Osteoblast (primary cell): ENCODE measurements at regions not wholly inside any gene's neighbourhood (a gene's known extent, or its start where the extent isn't known, plus 50 kb on each side); places are given as distances from the start of the nearest gene placed in this dataset.

ENCODE experiments used
- DNase-seq: peaks from one replicate; pipeline ENCODE4 v3.0.0; 2011; ENCODE audit warnings: low spot score, mixed read lengths; ENCODE audit not compliant: insufficient read length; ENCODE audit errors: missing footprints
- H2AFZ ChIP-seq: 2 replicates; pipeline ENCODE4 v1.6.0; 2011; ENCODE audit warnings: mild to moderate bottlenecking, low read length
- H3K27ac ChIP-seq: 2 replicates; pipeline ENCODE4 v1.5.1; 2011; ENCODE audit warnings: mild to moderate bottlenecking, low read depth, low read length, moderate library complexity
- H3K27me3 ChIP-seq: 2 replicates; pipeline ENCODE4 v1.6.0; 2012; ENCODE audit warnings: mild to moderate bottlenecking, control low read depth, inconsistent platforms, low read length, moderate library complexity; ENCODE audit not compliant: insufficient read depth
- H3K36me3 ChIP-seq: 2 replicates; pipeline ENCODE4 v1.5.1; 2011; ENCODE audit warnings: mild to moderate bottlenecking, low read length, control low read depth, moderate library complexity; ENCODE audit not compliant: insufficient read depth
- H3K4me1 ChIP-seq: 2 replicates; pipeline ENCODE4 v1.5.1; 2011; ENCODE audit warnings: mild to moderate bottlenecking, low read length, control low read depth, moderate library complexity; ENCODE audit not compliant: insufficient read depth
- H3K4me2 ChIP-seq: 2 replicates; pipeline ENCODE4 v1.6.0; 2011; ENCODE audit warnings: mild to moderate bottlenecking, low read length; ENCODE audit not compliant: insufficient read depth
- H3K4me3 ChIP-seq: fragments of 200-600 bp; sonication (generic); 3 replicates; pipeline ENCODE4 v1.5.1; 2012; ENCODE audit warnings: mild to moderate bottlenecking, low read length, inconsistent platforms; ENCODE audit not compliant: insufficient read depth
- H3K79me2 ChIP-seq: 2 replicates; pipeline ENCODE4 v1.6.0; 2012; ENCODE audit warnings: mild to moderate bottlenecking, low read length, control low read depth, inconsistent platforms; ENCODE audit not compliant: insufficient read depth
- H3K9me3 ChIP-seq: 2 replicates; pipeline ENCODE4 v1.5.1; 2011; ENCODE audit warnings: low read depth, low read length, control low read depth
- H4K20me1 ChIP-seq: 2 replicates; pipeline ENCODE4 v1.6.0; 2012; ENCODE audit warnings: mild to moderate bottlenecking, low read length, control low read depth; ENCODE audit not compliant: insufficient read depth
- CTCF ChIP-seq: IDR thresholded peaks from 2 replicates; pipeline ENCODE4 v1.5.1; 2011; ENCODE audit warnings: mild to moderate bottlenecking, low read depth, low read length, moderate library complexity; ENCODE audit errors: extremely low read depth

- Histone ChIP-seq H3K36me3 (no peaks in the 10 kb centered on the region), H3K4me1 (no peaks in the 10 kb centered on the region), H3K9me3 (no peaks in the 10 kb centered on the region), H3K27ac (no peak overlapping the region), H2AFZ (no peak overlapping the region), H3K27me3 (no peaks in the 10 kb centered on the region), H3K4me3 (no peak overlapping the region), H3K79me2 (no peaks in the 10 kb centered on the region), H4K20me1 (no peaks in the 10 kb centered on the region), H3K4me2 (no peak overlapping the region)
- no peak for DNase-seq
- no peak for TF ChIP-seq CTCF
Measured at GRCh38 chr5:13403351-13403750, 541.1 kb downstream of the DNAH5 start.

- Histone ChIP-seq H2AFZ (no peak overlapping the region), H3K4me3 (no peak overlapping the region), H3K9me3 (no peaks in the 10 kb centered on the region), H3K4me2 (no peak overlapping the region), H4K20me1 (no peaks in the 10 kb centered on the region), H3K27me3 (no peaks in the 10 kb centered on the region), H3K4me1 (no peaks in the 10 kb centered on the region), H3K27ac (no peak overlapping the region), H3K36me3 (no peaks in the 10 kb centered on the region), H3K79me2 (no peaks in the 10 kb centered on the region)
- TF ChIP-seq CTCF: no peak
- no peak for DNase-seq
Measured at GRCh38 chr5:13385066-13385465, 559.4 kb downstream of the DNAH5 start.

- H3K4me3 ChIP-seq: no peak overlapping the region
- no peaks in the 10 kb centered on the region for H3K36me3 ChIP-seq
- no peak overlapping the region for H2AFZ ChIP-seq
- DNase-seq: no peak
- H3K4me1 ChIP-seq: no peaks in the 10 kb centered on the region
- H3K9me3 ChIP-seq: no peaks in the 10 kb centered on the region
- TF ChIP-seq CTCF: no peak
- H3K27me3 ChIP-seq: no peaks in the 10 kb centered on the region
- no peaks in the 10 kb centered on the region for H4K20me1 ChIP-seq
- H3K79me2 ChIP-seq: no peaks in the 10 kb centered on the region
- no peak overlapping the region for H3K27ac ChIP-seq
- H3K4me2 ChIP-seq: no peak overlapping the region
Measured at GRCh38 chr5:13382232-13382631, 562.3 kb downstream of the DNAH5 start.

GRCh38 chr5:13378091-13378490 is 566.4 kb downstream of the DNAH5 start:
- no peak overlapping the region for H3K4me2 ChIP-seq
- no peak for DNase-seq

More at GRCh38 chr5:13378091-13378490, 566.4 kb downstream of the DNAH5 start:
- Histone ChIP-seq H4K20me1 (no peaks in the 10 kb centered on the region), H3K27ac (no peak overlapping the region), H3K4me3 (no peak overlapping the region), H3K79me2 (no peaks in the 10 kb centered on the region), H3K36me3 (no peaks in the 10 kb centered on the region), H3K27me3 (no peaks in the 10 kb centered on the region), H3K9me3 (no peaks in the 10 kb centered on the region), H3K4me1 (no peaks in the 10 kb centered on the region), H2AFZ (no peak overlapping the region)
- TF ChIP-seq CTCF: no peak
